HL-60 (cell line): ENCODE measurements at regions not wholly inside any gene's neighbourhood (a gene's known extent, or its start where the extent isn't known, plus 50 kb on each side); places are given as distances from the start of the nearest gene placed in this dataset.

ENCODE experiments used
- CTCF ChIP-seq: IDR thresholded peaks from one replicate; pipeline ENCODE4 v1.5.1; 2011; ENCODE audit warnings: low read length, control low read depth, inconsistent platforms; ENCODE audit not compliant: insufficient read depth
- GABPA ChIP-seq: IDR thresholded peaks from 2 replicates; pipeline ENCODE4 v1.6.1; 2012; ENCODE audit warnings: low read depth
- POLR2AphosphoS5 ChIP-seq: IDR thresholded peaks from 2 replicates; pipeline ENCODE4 v1.6.1; 2012; ENCODE audit warnings: low read depth
- REST ChIP-seq: IDR thresholded peaks from 2 replicates; pipeline ENCODE4 v1.6.1; 2012; ENCODE audit warnings: low read depth; ENCODE audit not compliant: insufficient replicate concordance

- TF ChIP-seq CTCF (no peak), REST (no peak), GABPA (no peak), POLR2AphosphoS5 (no peak)
These were observed 1573.3 kb downstream of the SI start for GRCh38 chr3:163504974-163505373.
